ENCODE measurements at regions not wholly inside any gene's neighbourhood (a gene's known extent, or its start where the extent isn't known, plus 50 kb on each side); places are given as distances from the start of the nearest gene placed in this dataset.

GRCh38 chr6:147716434-147716833 is 207.9 kb downstream of the SAMD5 start:
- DNase-seq (ENCODE audit: low read depth): no peak

GRCh38 chr6:147717991-147718390 is 209.5 kb downstream of the SAMD5 start:
- no peak for DNase-seq (ENCODE audit: low read depth)

GRCh38 chr6:147722158-147722557 is 213.7 kb downstream of the SAMD5 start:
- DNase-seq (ENCODE audit: low read depth): no peak

GRCh38 chr6:147724454-147724853 is 216.0 kb downstream of the SAMD5 start:
- no peak for DNase-seq (ENCODE audit: low read depth)

- no peak for DNase-seq (ENCODE audit: low read depth)
These were observed 217.9 kb downstream of the SAMD5 start for GRCh38 chr6:147726342-147726741.

GRCh38 chr6:147728903-147729302 is 220.4 kb downstream of the SAMD5 start:
- no peak for DNase-seq (ENCODE audit: low read depth)

- DNase-seq (ENCODE audit: low read depth): no peak
These were observed 225.2 kb downstream of the SAMD5 start for GRCh38 chr6:147733686-147734085.

- DNase-seq (ENCODE audit: low read depth): no peak
These were observed 225.7 kb downstream of the SAMD5 start for GRCh38 chr6:147734151-147734550.

- no peak for DNase-seq (ENCODE audit: low read depth)
These were observed 227.4 kb downstream of the SAMD5 start for GRCh38 chr6:147735924-147736323.

GRCh38 chr6:147737115-147737514 is 228.6 kb downstream of the SAMD5 start:
- no peak for DNase-seq (ENCODE audit: low read depth)

- DNase-seq (ENCODE audit: low read depth): no peak
These were observed 229.6 kb downstream of the SAMD5 start for GRCh38 chr6:147738099-147738498.

- no peak for DNase-seq (ENCODE audit: low read depth)
These were observed 230.1 kb downstream of the SAMD5 start for GRCh38 chr6:147738516-147739162.

GRCh38 chr6:147740326-147740725 is 231.8 kb downstream of the SAMD5 start:
- no peak for DNase-seq (ENCODE audit: low read depth)

- no peak for DNase-seq (ENCODE audit: low read depth)
These were observed 232.4 kb downstream of the SAMD5 start for GRCh38 chr6:147740916-147741315.

- no peak for DNase-seq (ENCODE audit: low read depth)
These were observed 232.9 kb downstream of the SAMD5 start for GRCh38 chr6:147741389-147741788.

GRCh38 chr6:147742440-147742839 is 233.9 kb downstream of the SAMD5 start:
- DNase-seq (ENCODE audit: low read depth): no peak

- DNase-seq (ENCODE audit: low read depth): no peak
These were observed 235.5 kb downstream of the SAMD5 start for GRCh38 chr6:147744012-147744411.

- no peak for DNase-seq (ENCODE audit: low read depth)
These were observed 240.8 kb downstream of the SAMD5 start for GRCh38 chr6:147749331-147749730.

GRCh38 chr6:147750413-147750812 is 241.9 kb downstream of the SAMD5 start:
- DNase-seq (ENCODE audit: low read depth): no peak

GRCh38 chr6:147751232-147751631 is 242.7 kb downstream of the SAMD5 start:
- no peak for DNase-seq (ENCODE audit: low read depth)

- no peak for DNase-seq (ENCODE audit: low read depth)
These were observed 244.4 kb downstream of the SAMD5 start for GRCh38 chr6:147752689-147753403.

- DNase-seq (ENCODE audit: low read depth): no peak
These were observed 247.5 kb downstream of the SAMD5 start for GRCh38 chr6:147755999-147756398.

- DNase-seq (ENCODE audit: low read depth): no peak
These were observed 248.4 kb downstream of the SAMD5 start for GRCh38 chr6:147756891-147757290.

GRCh38 chr6:147757291-147757690 is 248.8 kb downstream of the SAMD5 start:
- DNase-seq (ENCODE audit: low read depth): no peak

All from RPMI7951 (cell line).